GM21737 (cell line): ENCODE measurements at regions not wholly inside any gene's neighbourhood (a gene's known extent, or its start where the extent isn't known, plus 50 kb on each side); places are given as distances from the start of the nearest gene placed in this dataset.
"Not testable (repeated sequence)": the region's sequence is repeated elsewhere in the genome, so short reads cannot be mapped to it uniquely, and the experiment has no call there.

Experiments
- ATAC-seq: cut with Tn5 transposase; IDR thresholded peaks from one replicate; pipeline ENCODE4 v1.9.1; 2021; ENCODE audit warnings: mild to moderate bottlenecking, moderate library complexity; ENCODE audit not compliant: unreplicated experiment

GRCh38 chr4:110837896-110838450 lies 215.1 kb upstream of the PITX2 start:
- ATAC-seq, result no peak

- ATAC-seq, result no peak
Observed at GRCh38 chr4:110840221-110840654, 217.4 kb upstream of the PITX2 start.

DNA sequence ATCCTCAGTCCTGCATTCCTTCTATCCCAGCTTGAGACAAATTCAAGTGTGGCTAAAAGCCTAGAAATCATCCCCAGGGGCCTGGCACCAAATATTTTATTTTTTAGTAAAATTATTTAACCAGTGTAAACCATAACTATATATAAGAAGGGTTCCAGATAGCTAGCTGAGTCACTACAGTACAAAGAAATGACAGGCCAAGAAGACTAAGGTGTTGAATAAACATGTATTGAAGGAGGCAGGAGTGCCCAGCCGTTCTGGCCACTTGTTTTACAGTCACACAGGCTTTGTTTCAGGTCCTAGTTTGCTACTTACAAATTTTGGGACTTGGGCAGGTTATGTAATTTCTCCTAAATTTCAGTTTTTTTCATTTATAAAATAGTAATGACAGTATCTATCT lies 225.9 kb upstream of the PITX2 start:
- ATAC-seq, result no peak

DNA sequence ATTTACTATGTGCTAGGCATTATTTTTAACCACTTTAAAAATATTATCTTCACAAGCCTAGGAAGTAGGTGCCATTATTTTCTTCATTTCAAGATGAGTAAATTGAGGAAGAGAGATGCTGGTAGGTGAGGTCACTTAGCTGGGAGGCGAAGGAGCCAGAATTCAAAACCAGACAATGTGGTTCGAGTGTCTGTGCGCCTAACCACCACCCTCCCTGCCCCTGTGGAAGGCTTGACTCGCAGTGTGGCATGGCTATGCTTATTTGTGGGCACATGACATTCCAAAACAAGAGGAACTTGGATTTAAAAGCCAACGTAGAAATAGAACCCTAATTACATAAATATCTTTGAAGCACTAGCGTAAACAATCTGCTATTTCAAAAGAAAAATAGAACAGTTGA lies 226.6 kb upstream of the PITX2 start:
- no peak for ATAC-seq

- ATAC-seq, result no peak
Observed at GRCh38 chr4:110850461-110851442, 227.9 kb upstream of the PITX2 start.

DNA sequence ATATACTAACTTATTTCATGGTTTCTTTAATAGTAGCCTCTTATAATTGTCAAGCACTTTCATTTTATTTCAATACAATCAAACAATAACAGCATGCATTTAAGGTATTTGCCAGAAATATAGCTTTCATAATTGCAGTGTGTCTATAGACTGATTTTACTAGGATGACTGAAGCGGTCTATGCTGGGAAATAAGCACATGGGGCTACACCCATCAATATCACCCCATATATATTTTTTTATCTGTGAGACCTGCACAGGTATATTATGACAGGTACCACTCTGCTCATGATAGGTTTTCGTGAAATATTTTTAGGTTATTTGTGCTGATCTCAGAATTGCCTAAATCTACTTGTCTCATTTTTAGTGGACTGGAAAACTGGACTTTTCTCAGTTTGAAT lies 229.1 kb upstream of the PITX2 start:
- no peak for ATAC-seq

DNA sequence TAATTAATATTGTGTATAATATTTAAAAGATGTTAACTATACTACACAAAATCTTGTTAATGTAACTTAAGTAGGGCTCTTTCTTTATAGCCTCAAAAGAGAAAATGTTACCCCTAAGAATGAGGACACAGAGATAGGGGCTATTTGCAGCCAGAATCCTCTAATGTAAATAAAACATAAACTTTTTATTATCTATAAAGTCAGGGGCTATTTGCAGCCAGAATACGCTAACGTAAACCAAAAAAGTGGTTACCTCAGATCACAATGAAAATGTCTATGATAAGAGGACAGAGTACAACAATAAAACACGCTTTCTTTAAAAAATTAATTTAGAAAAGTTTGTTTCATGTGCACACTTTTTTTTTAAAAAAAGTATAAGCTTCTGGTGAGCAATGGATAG lies 229.9 kb upstream of the PITX2 start:
- no peak for ATAC-seq

- no peak for ATAC-seq
Observed at GRCh38 chr4:110853242-110853641, 230.4 kb upstream of the PITX2 start.

DNA sequence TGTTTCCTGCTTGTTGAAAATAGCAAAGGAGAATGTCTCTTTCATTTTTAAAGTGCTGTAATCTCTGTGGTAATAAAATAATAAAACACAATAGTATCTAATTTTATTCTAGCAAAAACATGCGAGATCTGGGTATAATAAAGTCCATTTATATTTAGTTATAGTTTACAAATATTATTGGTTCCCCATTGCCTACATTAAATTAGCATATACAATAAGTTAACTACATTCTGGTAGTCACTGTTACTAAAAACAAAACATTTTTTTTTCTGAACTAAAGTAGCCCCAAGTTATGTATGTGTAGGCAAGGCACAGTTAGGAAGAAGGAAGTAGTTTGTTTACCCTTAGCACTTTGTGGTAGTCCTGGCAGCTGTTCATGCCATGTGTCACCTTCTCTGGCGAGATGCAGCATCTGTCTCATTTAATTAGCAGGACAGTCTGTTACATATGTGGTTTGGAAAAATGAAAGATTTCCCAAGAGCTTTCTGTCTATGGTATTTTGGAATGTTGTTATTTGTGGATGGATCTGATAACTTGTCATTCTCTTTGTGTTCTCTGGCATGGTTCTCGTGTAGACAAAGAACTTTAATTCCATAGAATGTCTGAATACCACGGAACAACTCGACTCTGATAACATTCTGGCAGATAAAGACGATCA lies 231.3 kb upstream of the PITX2 start:
- ATAC-seq, result no peak

- ATAC-seq, result no peak
Observed at GRCh38 chr4:110860125-110860524, 237.2 kb upstream of the PITX2 start.

DNA sequence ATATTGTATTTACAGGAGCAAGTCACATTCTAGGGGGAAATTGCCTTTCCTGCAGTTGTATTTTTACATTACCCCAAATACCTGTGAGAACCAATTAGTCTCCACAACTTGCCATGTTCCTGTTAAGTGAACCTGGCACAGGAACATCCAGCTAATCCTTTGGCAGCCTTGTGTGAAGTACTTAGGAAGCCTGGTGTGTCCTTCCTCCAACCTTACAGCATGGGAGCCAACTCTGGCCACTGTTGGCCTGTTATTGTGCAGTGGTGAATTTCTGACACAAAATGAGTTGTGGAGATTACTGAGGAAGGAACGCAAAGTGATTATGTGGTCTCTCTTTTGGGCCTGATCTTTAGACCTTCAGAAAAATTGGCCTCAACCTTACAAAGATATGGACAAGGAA lies 238.0 kb upstream of the PITX2 start:
- no peak for ATAC-seq

DNA sequence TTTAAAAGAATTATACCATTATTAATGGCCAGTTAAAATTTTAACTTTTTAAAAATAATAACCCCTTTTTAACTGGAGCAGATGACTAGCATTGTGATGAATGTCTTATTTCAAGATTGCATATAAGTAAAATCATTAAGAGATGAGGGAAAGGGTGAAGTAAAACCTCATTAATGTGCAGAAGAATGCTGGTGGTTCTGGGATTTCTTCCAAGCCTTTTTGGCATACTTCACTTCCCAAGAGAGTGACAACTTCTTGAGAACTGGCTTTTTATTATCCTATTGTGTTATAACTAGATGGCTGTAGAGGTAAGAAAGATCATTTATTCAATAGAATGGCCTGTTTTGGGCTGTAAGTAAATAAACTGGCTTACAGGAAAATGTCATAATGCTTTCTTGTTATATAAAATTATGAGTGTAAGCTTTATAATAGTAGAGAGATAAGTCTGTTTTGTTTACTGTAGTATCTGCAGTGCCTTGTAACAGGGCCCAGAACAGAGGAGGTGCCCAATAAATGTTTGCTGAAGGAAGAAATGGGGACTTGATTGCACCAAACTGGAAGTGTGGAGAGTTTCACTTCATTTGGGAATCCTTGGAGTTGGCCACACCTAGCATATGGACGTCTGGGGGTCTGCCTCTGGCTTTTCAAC lies 242.9 kb upstream of the PITX2 start:
- no peak for ATAC-seq

DNA sequence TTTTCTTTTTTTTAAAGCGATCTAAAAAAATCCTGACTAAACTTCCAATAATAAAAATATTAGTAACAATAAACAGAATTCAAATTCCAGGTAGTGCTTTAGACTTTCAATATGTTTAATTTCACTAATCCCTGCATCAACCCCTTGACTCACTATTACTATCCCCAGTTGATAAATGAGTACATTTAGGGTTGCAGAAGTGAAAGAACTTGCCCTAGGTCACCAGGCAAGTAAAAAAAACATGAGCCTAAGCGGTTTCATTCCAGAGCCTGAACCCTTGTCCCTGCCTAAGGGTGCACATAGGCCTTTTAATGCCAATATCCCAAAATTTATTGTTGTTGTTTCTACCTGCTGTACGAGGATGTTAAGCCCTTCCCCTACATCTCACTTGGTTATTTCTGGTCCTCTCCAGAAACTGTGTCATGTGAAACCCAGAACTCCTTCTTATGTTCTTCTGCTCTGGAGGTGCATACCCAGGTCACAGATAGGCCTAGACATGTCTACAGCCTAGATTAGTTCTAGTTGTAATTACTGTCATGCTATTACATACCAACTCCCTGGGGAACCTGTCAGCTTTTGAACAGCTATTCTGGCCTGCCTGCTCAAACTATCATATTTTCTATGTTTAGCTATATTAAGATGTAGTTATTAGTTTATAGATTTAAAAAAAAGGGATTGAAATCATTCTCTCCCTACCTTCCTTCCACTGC lies 244.5 kb upstream of the PITX2 start:
- peak; percentile 59 for ATAC-seq

DNA sequence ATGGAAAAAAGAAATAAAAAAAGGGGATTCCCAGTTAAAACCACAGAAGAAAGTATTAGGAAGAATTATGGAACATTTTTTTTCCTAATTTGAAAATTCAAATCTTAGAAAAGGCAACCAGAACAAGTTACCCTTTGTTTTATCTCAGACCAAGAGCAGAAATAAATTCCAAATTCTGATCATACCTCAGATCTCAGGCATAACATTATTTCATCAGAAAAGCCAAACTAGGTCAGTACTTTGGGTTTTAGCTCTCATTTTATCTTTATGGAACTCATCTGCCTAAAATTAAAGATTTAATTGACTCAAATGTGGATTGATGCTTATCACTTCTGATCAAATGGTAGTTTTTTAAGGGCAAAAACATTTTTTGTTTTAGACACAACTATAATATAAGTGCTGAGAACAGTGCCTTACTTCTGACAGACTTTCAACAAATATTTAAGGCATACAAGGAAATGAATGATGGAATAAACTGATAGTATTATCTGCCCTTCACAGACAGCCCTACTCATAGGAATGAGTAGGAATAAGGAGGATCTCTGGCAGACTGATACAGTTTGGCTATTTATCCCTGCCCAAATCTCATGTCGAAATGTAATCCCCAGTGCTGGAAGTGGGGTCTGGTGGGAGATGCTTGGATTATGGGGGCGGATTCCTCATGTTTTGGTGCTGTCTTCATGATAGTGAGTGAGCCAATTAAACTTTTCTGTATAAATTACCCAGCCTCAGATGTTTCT lies 245.3 kb upstream of the PITX2 start:
- no peak for ATAC-seq

GRCh38 chr4:110869114-110869513 lies 246.2 kb upstream of the PITX2 start:
- ATAC-seq, result no peak

DNA sequence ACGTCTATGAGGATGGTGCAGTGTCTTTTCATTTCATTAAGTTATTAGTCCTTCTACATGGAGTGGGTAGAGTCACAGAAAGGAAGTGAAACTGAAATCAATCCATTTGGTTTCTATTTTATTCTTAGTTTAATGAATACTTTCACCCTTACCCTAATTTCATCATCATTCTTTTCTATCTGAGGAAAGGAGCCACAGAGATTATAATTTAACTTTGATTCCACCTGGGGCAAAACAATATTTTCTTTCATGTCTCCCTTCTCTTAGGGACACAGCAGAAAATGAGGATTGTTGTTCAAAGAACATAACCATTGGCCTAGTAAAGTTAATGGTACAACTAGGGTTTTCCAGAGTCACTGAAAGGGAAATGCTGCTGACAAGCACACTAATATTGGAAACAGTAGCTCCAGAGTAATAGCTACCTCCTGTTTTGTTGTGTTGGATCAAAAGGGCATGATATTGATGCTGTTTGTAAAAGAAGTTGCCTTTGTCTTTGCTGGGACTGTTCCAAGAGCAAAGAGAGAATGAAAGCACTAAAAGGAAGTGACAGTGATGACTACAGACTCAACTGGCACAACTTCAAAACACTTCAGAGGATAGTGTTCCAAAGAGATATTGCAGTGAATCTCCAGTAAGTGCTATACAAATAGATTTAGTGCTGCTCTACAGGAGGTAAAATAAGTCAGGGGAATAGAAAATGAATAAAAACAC lies 247.1 kb upstream of the PITX2 start:
- ATAC-seq, result peak; percentile 86

DNA sequence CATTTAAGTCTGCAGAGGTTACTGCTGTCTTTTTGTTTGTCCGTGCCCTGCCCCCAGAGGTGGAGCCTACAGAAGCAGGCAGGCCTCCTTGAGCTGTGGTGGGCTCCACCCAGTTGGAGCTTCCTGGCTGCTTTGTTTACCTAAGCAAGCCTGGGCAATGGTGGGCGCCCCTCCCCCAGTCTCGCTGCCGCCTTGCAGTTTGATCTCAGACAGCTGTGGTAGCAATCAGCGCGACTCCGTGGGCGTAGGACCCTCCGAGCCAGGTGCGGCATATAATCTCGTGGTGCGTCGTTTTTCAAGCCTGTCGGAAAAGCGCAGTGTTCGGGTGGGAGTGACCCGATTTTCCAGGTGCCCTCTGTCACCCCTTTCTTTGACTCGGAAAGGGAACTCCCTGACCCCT lies 253.3 kb upstream of the PITX2 start:
- not testable (repeated sequence) for ATAC-seq

DNA sequence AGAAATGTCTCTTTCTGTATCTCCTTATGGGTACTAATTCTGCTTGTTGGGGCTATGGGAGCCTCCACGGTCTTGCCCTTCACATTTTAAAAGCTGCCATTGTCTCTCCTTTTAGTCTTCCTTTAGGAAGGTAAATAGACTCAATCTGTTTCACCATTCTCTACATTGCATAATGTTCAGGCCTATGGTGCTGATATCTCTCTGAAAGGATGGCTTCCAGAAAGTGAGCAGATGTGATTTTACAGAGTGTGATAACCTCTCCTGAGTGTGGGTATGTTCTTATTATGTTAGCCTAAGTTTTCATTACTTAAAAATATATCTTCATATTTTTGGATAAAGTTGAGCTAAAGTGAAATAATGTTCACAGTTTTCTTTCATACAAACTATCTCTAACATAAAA lies 254.0 kb upstream of the PITX2 start:
- no peak for ATAC-seq

DNA sequence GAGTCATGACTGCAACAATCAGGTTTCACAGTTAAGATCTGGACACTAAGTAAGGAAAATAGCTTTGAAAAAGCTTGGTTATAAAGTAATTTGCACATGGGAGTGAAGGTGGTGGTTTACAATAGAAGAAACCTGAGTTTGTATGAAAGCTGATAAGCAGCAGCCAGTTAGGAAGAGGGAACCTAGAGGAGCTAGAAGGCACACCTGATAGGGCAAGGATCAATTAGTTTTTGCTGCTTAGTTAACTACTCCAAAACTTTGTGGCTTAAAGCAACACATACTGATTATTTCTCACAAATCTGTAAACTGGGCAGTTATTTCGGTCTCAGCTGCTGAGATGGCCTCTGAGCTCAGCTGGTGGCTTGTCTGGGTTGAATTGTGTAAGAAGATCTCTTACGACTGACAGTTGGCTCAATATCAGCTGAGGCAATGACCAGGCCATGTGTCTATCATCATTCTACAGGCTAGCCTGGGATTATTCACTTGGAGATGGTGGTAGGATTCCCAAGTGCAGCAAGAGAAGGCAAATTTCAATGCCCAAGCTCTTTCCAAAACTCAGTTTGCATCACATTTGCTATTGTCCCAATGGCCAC lies 255.0 kb upstream of the PITX2 start:
- no peak for ATAC-seq
